Endothelial cell of hepatic sinusoid (primary cell): ENCODE measurements at regions not wholly inside any gene's neighbourhood (a gene's known extent, or its start where the extent isn't known, plus 50 kb on each side); places are given as distances from the start of the nearest gene placed in this dataset.

ENCODE experiments used
- in situ Hi-C: cut with HindIII; loops from 2 replicates; pipeline ENCODE4 v1.10.0; 2017; ENCODE audit warnings: low sequenced_read_pairs

- in situ Hi-C loops, result loop anchor here (25.0 kb wide), 1 partner anchor 512 kb away; no protein-coding TSS in a partner anchor
These were observed 534.9 kb downstream of the QKI start for GRCh38 chr6:163949431-163949830.

- in situ Hi-C loops, result loop anchor here (25.0 kb wide), 1 partner anchor 511 kb away; no protein-coding TSS in a partner anchor
These were observed 533.7 kb downstream of the QKI start for GRCh38 chr6:163948250-163948649.

GRCh38 chr6:163947276-163947675 is 532.8 kb downstream of the QKI start:
- in situ Hi-C loops, result loop anchor here (25.0 kb wide), 1 partner anchor 510 kb away; no protein-coding TSS in a partner anchor

- in situ Hi-C loops, result loop anchor here (25.0 kb wide), 1 partner anchor 509 kb away; no protein-coding TSS in a partner anchor
These were observed 531.9 kb downstream of the QKI start for GRCh38 chr6:163946437-163946836.

- in situ Hi-C loops, result loop anchor here (25.0 kb wide), 1 partner anchor 509 kb away; no protein-coding TSS in a partner anchor
These were observed 531.3 kb downstream of the QKI start for GRCh38 chr6:163945808-163946207.

GRCh38 chr6:163944897-163945296 is 530.4 kb downstream of the QKI start:
- in situ Hi-C loops, result loop anchor here (25.0 kb wide), 1 partner anchor 508 kb away; no protein-coding TSS in a partner anchor

GRCh38 chr6:163943607-163944385 is 529.3 kb downstream of the QKI start:
- in situ Hi-C loops, result loop anchor here (25.0 kb wide), 1 partner anchor 506 kb away; no protein-coding TSS in a partner anchor

- in situ Hi-C loops, result loop anchor here (25.0 kb wide), 1 partner anchor 505 kb away; no protein-coding TSS in a partner anchor
These were observed 528.3 kb downstream of the QKI start for GRCh38 chr6:163942790-163943189.

GRCh38 chr6:163941624-163941976 is 527.1 kb downstream of the QKI start:
- in situ Hi-C loops, result loop anchor here (25.0 kb wide), 1 partner anchor 504 kb away; no protein-coding TSS in a partner anchor

- in situ Hi-C loops, result loop anchor here (25.0 kb wide), 1 partner anchor 504 kb away; no protein-coding TSS in a partner anchor
These were observed 526.4 kb downstream of the QKI start for GRCh38 chr6:163940705-163941623.

- in situ Hi-C loops, result loop anchor here (25.0 kb wide), 1 partner anchor 500 kb away; no protein-coding TSS in a partner anchor
These were observed 522.6 kb downstream of the QKI start for GRCh38 chr6:163937071-163937470.

GRCh38 chr6:163935158-163935762 is 520.7 kb downstream of the QKI start:
- in situ Hi-C loops, result loop anchor here (25.0 kb wide), 1 partner anchor 498 kb away; no protein-coding TSS in a partner anchor

- in situ Hi-C loops, result loop anchor here (25.0 kb wide), 1 partner anchor 493 kb away; no protein-coding TSS in a partner anchor
These were observed 515.5 kb downstream of the QKI start for GRCh38 chr6:163930012-163930411.

GRCh38 chr6:163929538-163929937 is 515.0 kb downstream of the QKI start:
- in situ Hi-C loops, result loop anchor here (25.0 kb wide), 1 partner anchor 492 kb away; no protein-coding TSS in a partner anchor

- in situ Hi-C loops, result loop anchor here (25.0 kb wide), 1 partner anchor 489 kb away; no protein-coding TSS in a partner anchor
These were observed 512.1 kb downstream of the QKI start for GRCh38 chr6:163926642-163927041.

- in situ Hi-C loops, result loop anchor here (25.0 kb wide), 1 partner anchor 489 kb away; no protein-coding TSS in a partner anchor
These were observed 511.3 kb downstream of the QKI start for GRCh38 chr6:163925839-163926238.

- in situ Hi-C loops, result no loop called here
These were observed 509.3 kb downstream of the QKI start for GRCh38 chr6:163923658-163924411.

- in situ Hi-C loops, result no loop called here
These were observed 508.0 kb downstream of the QKI start for GRCh38 chr6:163922562-163922961.

GRCh38 chr6:163919652-163920051 is 505.1 kb downstream of the QKI start:
- in situ Hi-C loops, result no loop called here
